Tibial nerve (tissue), 4 donors: ENCODE measurements at regions not wholly inside any gene's neighbourhood (a gene's known extent, or its start where the extent isn't known, plus 50 kb on each side); places are given as distances from the start of the nearest gene placed in this dataset.

Experiments used
- CTCF ChIP-seq, 5 experiments: fragments of 200-600 bp in 3 of 5; fragments of 450-650 bp in 2 of 5; sonication (generic) in 3 of 5; IDR thresholded peaks; one replicate each; pipeline ENCODE4 v1.5.1; 2016 to 2019; ENCODE audit warnings: antibody characterized with exemption in 5 of 5, mild to moderate bottlenecking in 3 of 5, moderate library complexity in 2 of 5
- EP300 ChIP-seq, 2 donors: sonication (generic); formaldehyde crosslinking; IDR thresholded peaks; one replicate each; pipeline ENCODE4 v1.6.1; 2017; ENCODE audit warnings: antibody characterized with exemption in 2 of 2, mild to moderate bottlenecking in 1 of 2
- POLR2A ChIP-seq, 2 donors: fragments of 450-650 bp; IDR thresholded peaks; one replicate each; pipeline ENCODE4 v1.6.1; 2017; ENCODE audit warnings: antibody characterized with exemption in 2 of 2, mild to moderate bottlenecking in 2 of 2, moderate library complexity in 2 of 2

- TF ChIP-seq CTCF (IDR thresholded peaks at IDR 0.05) (no peak), POLR2A (IDR thresholded peaks at IDR 0.05) (no peak), EP300 (IDR thresholded peaks at IDR 0.05) (no peak)
Measured at GRCh38 chr9:119092125-119092524, 277.1 kb downstream of the BRINP1 start.
